ENCODE measurements at regions not wholly inside any gene's neighbourhood (a gene's known extent, or its start where the extent isn't known, plus 50 kb on each side); places are given as distances from the start of the nearest gene placed in this dataset.

DNA sequence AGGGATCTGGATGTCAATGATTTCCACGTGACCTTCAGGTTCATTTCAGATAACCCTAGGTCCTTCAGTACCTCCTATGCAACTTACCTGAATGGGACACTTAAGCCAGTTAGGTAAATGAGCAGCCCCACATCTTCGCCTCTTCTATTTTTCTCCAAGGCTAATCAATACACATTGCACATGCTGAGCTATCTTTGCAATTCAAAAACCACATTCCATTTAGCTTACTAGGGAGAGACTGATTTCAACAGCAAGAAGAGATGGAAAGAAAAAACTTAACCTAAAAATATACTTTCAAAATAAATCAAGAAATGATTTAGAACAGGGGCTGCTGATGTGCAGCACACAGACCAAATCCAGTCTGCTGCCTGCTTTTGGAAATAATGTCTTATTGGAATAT is 81.8 kb upstream of the CDCA7L start:
- no peak for TF ChIP-seq TAF1 (IDR thresholded peaks at IDR 0.05; ENCODE audit: low read depth)
- TF ChIP-seq, protein P1, sequence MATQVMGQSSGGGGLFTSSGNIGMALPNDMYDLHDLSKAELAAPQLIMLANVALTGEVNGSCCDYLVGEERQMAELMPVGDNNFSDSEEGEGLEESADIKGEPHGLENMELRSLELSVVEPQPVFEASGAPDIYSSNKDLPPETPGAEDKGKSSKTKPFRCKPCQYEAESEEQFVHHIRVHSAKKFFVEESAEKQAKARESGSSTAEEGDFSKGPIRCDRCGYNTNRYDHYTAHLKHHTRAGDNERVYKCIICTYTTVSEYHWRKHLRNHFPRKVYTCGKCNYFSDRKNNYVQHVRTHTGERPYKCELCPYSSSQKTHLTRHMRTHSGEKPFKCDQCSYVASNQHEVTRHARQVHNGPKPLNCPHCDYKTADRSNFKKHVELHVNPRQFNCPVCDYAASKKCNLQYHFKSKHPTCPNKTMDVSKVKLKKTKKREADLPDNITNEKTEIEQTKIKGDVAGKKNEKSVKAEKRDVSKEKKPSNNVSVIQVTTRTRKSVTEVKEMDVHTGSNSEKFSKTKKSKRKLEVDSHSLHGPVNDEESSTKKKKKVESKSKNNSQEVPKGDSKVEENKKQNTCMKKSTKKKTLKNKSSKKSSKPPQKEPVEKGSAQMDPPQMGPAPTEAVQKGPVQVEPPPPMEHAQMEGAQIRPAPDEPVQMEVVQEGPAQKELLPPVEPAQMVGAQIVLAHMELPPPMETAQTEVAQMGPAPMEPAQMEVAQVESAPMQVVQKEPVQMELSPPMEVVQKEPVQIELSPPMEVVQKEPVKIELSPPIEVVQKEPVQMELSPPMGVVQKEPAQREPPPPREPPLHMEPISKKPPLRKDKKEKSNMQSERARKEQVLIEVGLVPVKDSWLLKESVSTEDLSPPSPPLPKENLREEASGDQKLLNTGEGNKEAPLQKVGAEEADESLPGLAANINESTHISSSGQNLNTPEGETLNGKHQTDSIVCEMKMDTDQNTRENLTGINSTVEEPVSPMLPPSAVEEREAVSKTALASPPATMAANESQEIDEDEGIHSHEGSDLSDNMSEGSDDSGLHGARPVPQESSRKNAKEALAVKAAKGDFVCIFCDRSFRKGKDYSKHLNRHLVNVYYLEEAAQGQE (IDR thresholded peaks at IDR 0.05; ENCODE audit: low read depth): no peak
- TF ChIP-seq CREB1 (IDR thresholded peaks at IDR 0.05; ENCODE audit: low read depth): no peak
- no peak for TF ChIP-seq TCF12 (IDR thresholded peaks at IDR 0.05; ENCODE audit: low read depth)
- TF ChIP-seq RAD21 (IDR thresholded peaks at IDR 0.05; ENCODE audit: low read depth): no peak
- no peak for TF ChIP-seq TEAD4 (IDR thresholded peaks at IDR 0.05)
- no peak for TF ChIP-seq CEBPB (IDR thresholded peaks at IDR 0.05)
- TF ChIP-seq FOXM1 (IDR thresholded peaks at IDR 0.05; ENCODE audit: borderline replicate concordance, low read depth): no peak
- no peak for TF ChIP-seq EP300 (IDR thresholded peaks at IDR 0.05; ENCODE audit: borderline replicate concordance)
- no peak for TF ChIP-seq YY1 (IDR thresholded peaks at IDR 0.05; ENCODE audit: low read depth)
- no peak for TF ChIP-seq EGR1 (IDR thresholded peaks at IDR 0.05)
- TF ChIP-seq ZBTB7A (IDR thresholded peaks at IDR 0.05; ENCODE audit: low read depth): no peak
- TF ChIP-seq NFIC (IDR thresholded peaks at IDR 0.05): no peak
- TF ChIP-seq, protein P2, sequence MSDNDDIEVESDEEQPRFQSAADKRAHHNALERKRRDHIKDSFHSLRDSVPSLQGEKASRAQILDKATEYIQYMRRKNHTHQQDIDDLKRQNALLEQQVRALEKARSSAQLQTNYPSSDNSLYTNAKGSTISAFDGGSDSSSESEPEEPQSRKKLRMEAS (IDR thresholded peaks at IDR 0.05): no peak
- TF ChIP-seq, protein P3, sequence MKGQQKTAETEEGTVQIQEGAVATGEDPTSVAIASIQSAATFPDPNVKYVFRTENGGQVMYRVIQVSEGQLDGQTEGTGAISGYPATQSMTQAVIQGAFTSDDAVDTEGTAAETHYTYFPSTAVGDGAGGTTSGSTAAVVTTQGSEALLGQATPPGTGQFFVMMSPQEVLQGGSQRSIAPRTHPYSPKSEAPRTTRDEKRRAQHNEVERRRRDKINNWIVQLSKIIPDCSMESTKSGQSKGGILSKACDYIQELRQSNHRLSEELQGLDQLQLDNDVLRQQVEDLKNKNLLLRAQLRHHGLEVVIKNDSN (IDR thresholded peaks at IDR 0.05): no peak

DNA sequence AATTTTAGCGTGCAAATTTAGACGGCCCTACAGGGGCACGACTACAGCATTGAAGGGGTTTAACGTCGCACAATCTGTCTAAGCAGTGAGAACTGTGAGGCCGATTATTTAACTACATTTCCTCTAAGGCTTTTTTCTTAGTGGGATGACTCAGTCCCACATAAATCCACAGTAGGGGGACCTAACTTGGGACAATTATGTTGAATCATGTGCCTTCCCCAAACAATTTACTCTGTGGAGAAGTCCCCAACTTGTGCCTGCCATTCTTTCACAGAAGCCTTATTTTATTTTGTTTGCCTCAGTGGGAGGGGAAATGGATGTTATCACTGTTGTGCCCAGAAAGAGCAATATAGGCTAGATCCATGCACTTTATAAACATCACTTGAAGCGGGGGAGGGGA is 80.3 kb upstream of the CDCA7L start:
- TF ChIP-seq, protein P1 (IDR thresholded peaks at IDR 0.05; ENCODE audit: low read depth): no peak
- no peak for TF ChIP-seq YY1 (IDR thresholded peaks at IDR 0.05; ENCODE audit: low read depth)
- TF ChIP-seq FOXM1 (IDR thresholded peaks at IDR 0.05; ENCODE audit: borderline replicate concordance, low read depth): no peak
- TF ChIP-seq CEBPB (IDR thresholded peaks at IDR 0.05): no peak
- TF ChIP-seq, protein P2 (IDR thresholded peaks at IDR 0.05): no peak

DNA sequence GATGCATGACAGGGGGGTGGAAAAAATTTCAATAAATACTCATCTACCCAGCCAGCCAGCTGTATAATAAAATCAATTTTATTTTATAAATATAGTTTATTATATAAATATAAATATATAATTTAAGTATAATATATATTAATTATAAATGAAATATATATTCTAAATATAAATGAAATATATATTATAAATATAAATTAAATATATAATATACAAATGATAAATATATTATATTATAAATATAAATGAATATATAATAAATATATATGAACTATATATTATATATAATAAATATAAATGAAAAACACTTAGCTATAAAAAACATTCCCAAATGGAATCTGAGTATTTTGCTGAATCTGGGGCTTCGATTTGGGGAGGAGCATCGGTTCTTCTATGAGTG is 79.4 kb upstream of the CDCA7L start:
- TF ChIP-seq TEAD4 (IDR thresholded peaks at IDR 0.05): no peak
- TF ChIP-seq CEBPB (IDR thresholded peaks at IDR 0.05): no peak
- TF ChIP-seq CREB1 (IDR thresholded peaks at IDR 0.05; ENCODE audit: low read depth): no peak
- no peak for TF ChIP-seq EGR1 (IDR thresholded peaks at IDR 0.05)
- TF ChIP-seq TCF12 (IDR thresholded peaks at IDR 0.05; ENCODE audit: low read depth): no peak
- TF ChIP-seq, protein P2 (IDR thresholded peaks at IDR 0.05): no peak
- no peak for TF ChIP-seq FOXM1 (IDR thresholded peaks at IDR 0.05; ENCODE audit: borderline replicate concordance, low read depth)
- no peak for TF ChIP-seq RAD21 (IDR thresholded peaks at IDR 0.05; ENCODE audit: low read depth)
- TF ChIP-seq, protein P1 (IDR thresholded peaks at IDR 0.05; ENCODE audit: low read depth): no peak
- TF ChIP-seq ZBTB7A (IDR thresholded peaks at IDR 0.05; ENCODE audit: low read depth): no peak
- TF ChIP-seq TAF1 (IDR thresholded peaks at IDR 0.05; ENCODE audit: low read depth): no peak
- no peak for TF ChIP-seq NFIC (IDR thresholded peaks at IDR 0.05)
- TF ChIP-seq YY1 (IDR thresholded peaks at IDR 0.05; ENCODE audit: low read depth): no peak
- TF ChIP-seq, protein P3 (IDR thresholded peaks at IDR 0.05): no peak
- no peak for TF ChIP-seq EP300 (IDR thresholded peaks at IDR 0.05; ENCODE audit: borderline replicate concordance)

DNA sequence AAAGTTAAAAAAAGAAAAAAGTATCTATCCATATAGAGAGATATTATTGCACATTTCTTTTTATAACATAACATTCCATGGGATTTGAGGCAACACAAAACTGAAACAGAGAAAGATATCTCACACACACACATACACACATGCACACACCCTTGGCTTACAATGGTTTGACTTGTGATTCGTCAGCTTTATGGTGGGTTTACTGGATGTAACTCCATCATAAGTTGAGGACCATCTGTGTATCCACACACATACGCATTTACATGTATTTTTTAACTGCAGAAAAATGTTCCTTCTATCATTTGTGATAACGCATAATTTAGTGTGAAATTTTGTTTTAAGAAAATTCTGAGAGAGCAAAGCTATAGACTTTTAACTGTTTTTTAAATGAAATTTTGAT is 74.2 kb upstream of the CDCA7L start:
- TF ChIP-seq, protein P3 (IDR thresholded peaks at IDR 0.05): no peak
